Effector memory CD4-positive, alpha-beta T cell (primary cell): ENCODE measurements at regions not wholly inside any gene's neighbourhood (a gene's known extent, or its start where the extent isn't known, plus 50 kb on each side); places are given as distances from the start of the nearest gene placed in this dataset.

Experiments
- DNase-seq, 3 donors: peaks; one replicate each; pipeline ENCODE4 v3.0.0-alpha.2; 2020
- H3K27ac ChIP-seq: 2 replicates; pipeline ENCODE4 v1.7.0; 2013; ENCODE audit warnings: mild to moderate bottlenecking, low read length, moderate library complexity; ENCODE audit not compliant: insufficient read depth, poor library complexity, severe bottlenecking
- H3K27me3 ChIP-seq: replicated peaks from 2 replicates; pipeline ENCODE4 v1.7.0; 2013; ENCODE audit warnings: mild to moderate bottlenecking, low read length; ENCODE audit not compliant: insufficient read depth, control insufficient read depth, poor library complexity, severe bottlenecking
- H3K36me3 ChIP-seq: 2 replicates; pipeline ENCODE4 v1.7.0; 2013; ENCODE audit warnings: mild to moderate bottlenecking, low read length, moderate library complexity; ENCODE audit not compliant: control insufficient read depth, insufficient read depth
- H3K4me1 ChIP-seq: 2 replicates; pipeline ENCODE4 v1.7.0; 2013; ENCODE audit warnings: low read length, mild to moderate bottlenecking; ENCODE audit not compliant: control insufficient read depth, insufficient read depth, poor library complexity, severe bottlenecking
- H3K4me3 ChIP-seq: 2 replicates; pipeline ENCODE4 v1.7.0; 2013; ENCODE audit warnings: low read length, low read depth, mild to moderate bottlenecking; ENCODE audit not compliant: insufficient read depth, poor library complexity, severe bottlenecking
- H3K9me3 ChIP-seq: 2 replicates; pipeline ENCODE4 v1.7.0; 2013; ENCODE audit warnings: mild to moderate bottlenecking, low read length, moderate library complexity; ENCODE audit not compliant: control insufficient read depth

DNA sequence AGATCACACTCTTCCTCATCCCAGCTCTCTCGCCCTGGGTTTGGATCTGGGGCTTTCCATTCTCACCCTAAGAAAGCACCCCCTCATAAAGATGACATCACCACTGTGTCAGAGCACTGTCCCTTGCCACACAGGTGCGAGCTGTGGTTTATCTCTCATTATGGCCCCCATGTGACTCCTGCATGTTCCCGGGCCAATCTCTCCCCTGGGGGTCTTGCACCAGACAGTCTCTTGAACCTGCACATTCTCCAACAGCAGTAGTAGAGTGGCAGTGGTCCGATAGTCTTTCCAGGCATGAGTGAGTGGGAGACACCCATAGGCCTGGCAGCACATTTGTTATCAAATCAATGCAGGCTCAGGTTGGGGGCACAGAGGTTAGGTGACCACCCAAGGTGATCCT is 130.5 kb downstream of the HRH4 start:
- Histone ChIP-seq H3K4me3 (no peak overlapping the region), H3K9me3 (no peaks in the 10 kb centered on the region), H3K27me3 (no peaks in the 10 kb centered on the region), H3K27ac (no peak overlapping the region), H3K36me3 (no peaks in the 10 kb centered on the region), H3K4me1 (no peaks in the 10 kb centered on the region)
- DNase-seq: no peak

DNA sequence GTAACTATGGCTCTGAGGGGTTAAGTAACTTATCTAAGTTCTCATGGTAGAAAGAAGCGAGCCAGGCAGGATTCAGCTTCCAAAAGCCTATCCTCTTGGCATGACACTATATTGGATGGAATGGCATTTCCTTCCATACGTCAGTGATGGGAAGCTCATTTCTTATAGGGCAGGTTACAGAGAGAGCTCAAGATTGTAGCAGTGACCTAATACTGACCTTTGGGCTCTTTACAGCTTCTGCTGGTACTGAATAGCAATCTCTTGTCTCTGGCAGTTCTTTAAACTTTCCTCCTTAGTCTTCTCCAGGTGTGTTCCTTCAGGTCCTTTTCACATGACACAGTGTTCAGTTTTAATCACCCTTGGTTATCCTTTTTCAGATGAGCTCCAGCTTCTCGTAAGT is 133.0 kb downstream of the HRH4 start:
- no peak for DNase-seq

DNA sequence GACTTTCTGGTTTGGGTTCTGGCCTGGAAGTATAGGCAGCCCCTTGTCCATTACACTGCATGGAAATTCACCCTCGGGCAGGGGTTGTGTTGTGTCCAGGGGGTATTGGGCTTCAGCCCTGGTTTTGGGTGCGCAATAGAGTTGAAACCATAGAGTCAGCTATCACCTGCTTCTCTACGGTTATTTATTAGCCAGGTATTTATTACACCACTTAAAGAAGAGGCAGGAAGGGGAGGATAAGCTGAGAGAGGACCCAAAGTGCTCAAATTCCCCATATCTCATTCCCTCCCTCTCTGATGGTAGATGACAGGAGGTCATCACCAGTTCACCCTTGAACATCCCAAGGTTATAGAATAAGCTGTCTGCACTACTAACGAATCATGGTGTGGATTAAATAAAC is 133.4 kb downstream of the HRH4 start:
- no peaks in the 10 kb centered on the region for H3K27me3 ChIP-seq
- no peaks in the 10 kb centered on the region for H3K9me3 ChIP-seq
- no peaks in the 10 kb centered on the region for H3K36me3 ChIP-seq
- no peak for DNase-seq
- H3K27ac ChIP-seq: no peak overlapping the region
- no peaks in the 10 kb centered on the region for H3K4me1 ChIP-seq
- no peak overlapping the region for H3K4me3 ChIP-seq

More for the DNA sequence above, 133.0 kb downstream of the HRH4 start:
- H3K4me3 ChIP-seq: no peak overlapping the region
- no peaks in the 10 kb centered on the region for H3K36me3 ChIP-seq
- no peak overlapping the region for H3K27ac ChIP-seq
- no peaks in the 10 kb centered on the region for H3K9me3 ChIP-seq
- H3K4me1 ChIP-seq: no peaks in the 10 kb centered on the region
- no peaks in the 10 kb centered on the region for H3K27me3 ChIP-seq

DNA sequence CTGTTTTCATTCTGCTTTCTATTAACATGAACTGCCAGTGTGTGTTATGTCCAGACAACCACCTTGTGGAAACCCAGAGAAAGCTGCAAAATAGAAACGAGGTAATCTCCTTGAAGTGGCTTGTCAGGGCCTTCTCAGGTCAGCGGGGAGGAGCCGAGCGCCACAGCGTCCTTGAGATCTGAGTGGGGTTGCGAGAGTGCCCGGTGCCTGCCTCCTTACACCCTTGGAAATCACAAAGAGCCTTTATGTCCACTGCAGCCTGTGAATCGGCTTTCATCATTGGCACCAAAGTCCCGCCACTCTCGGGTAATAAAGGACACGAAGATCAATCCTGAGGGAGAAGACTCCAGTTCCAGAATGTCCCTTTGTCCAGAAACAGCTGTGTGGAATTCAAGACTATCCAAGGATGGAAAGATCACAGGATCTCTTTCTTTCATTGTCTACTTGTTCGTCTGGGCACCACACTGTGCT is 135.2 kb downstream of the HRH4 start:
- no peaks in the 10 kb centered on the region for H3K9me3 ChIP-seq
- no peak overlapping the region for H3K4me3 ChIP-seq
- H3K27me3 ChIP-seq: no peaks in the 10 kb centered on the region
- H3K4me1 ChIP-seq: no peaks in the 10 kb centered on the region
- no peak overlapping the region for H3K27ac ChIP-seq
- H3K36me3 ChIP-seq: no peaks in the 10 kb centered on the region
- no peak for DNase-seq

DNA sequence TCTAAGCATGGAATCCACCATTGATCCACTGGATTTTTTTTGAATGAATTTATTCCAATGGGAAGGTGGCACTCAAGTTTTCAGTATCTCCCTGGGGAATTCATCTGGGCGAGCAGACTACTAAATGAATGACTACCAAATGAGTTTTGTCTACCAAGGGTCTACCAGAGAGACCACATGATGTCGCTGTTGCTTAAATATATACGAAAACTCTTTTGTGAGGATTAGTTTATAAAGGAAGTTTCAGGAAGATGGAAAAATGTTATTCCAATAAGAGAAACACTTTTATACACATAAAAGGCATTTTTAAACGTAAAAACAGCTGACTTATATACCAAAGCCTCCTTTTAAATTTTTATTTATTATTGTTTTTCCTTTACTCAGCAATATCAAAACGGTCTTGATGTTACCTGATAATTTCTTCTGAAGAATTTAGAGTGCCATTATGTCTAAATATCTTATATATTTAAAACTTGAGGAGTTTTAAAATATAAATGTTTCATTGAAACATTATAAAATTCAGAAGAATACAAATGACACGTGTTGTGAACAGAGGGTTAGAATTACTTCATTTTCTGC is 139.7 kb downstream of the HRH4 start:
- DNase-seq: no peak
- Histone ChIP-seq H3K27me3 (no peaks in the 10 kb centered on the region), H3K9me3 (no peaks in the 10 kb centered on the region), H3K4me1 (no peaks in the 10 kb centered on the region), H3K27ac (no peak overlapping the region), H3K4me3 (no peak overlapping the region), H3K36me3 (no peaks in the 10 kb centered on the region)

DNA sequence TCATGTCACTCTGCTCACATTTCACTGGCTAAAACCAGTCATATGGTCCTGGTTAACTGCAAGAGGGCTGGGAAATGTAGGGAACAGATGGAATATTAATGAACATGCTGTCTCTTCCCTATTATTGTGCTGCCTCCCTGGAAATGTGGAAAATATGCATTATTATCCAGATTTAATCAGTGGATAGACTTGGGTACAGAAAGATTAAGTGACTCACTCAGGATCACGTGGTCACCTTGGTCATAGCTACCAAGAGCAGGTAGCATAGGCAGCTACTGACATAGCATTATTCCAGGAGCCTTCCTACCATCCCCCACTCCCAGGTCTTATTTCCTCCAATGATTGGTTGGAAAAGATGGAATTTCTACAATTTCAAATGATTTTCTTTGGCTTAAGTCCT is 141.1 kb downstream of the HRH4 start:
- Histone ChIP-seq H3K4me1 (no peaks in the 10 kb centered on the region), H3K4me3 (no peak overlapping the region), H3K9me3 (no peaks in the 10 kb centered on the region), H3K27me3 (no peaks in the 10 kb centered on the region), H3K36me3 (no peaks in the 10 kb centered on the region), H3K27ac (no peak overlapping the region)
- DNase-seq: no peak

DNA sequence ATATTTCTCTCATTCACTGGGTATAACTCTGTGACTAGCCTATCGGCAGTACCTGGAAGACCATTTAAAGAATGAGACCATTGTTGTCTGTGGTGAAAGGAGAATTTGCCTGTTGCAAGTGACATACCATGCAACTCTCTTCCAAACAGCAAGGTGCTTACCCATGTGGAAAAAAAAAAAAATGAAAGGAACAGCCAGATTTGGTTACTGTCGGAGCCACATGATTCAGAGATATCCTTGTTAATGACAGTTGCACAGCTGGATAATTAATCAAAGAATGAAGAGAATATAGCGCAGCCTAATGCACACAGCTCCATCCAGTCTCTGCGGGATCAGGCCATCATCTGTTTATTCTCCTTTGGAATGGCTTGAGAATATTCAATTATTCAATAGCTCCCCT is 141.8 kb downstream of the HRH4 start:
- no peak for DNase-seq
- no peaks in the 10 kb centered on the region for H3K4me1 ChIP-seq

DNA sequence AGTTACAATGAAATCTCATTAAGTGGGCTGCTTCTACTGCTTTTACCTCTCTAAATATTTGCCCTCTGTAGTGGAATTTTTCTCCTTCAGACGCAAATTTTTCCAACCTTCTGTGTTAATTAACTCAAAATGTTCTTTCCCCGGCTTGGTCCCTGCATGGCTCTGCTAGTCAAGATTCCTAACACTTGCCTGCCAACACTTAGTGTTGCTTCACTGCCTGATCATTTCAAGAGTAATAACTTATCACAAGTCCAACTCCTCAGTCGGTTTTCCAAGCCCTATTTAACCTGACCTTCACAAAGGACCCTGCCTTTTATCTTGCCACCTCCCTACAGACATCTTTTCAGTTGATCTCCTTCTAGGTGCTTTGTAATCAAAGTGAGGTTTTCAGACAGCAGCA is 142.7 kb downstream of the HRH4 start:
- Histone ChIP-seq H3K27ac (no peak overlapping the region), H3K4me1 (no peaks in the 10 kb centered on the region), H3K27me3 (no peaks in the 10 kb centered on the region), H3K4me3 (no peak overlapping the region), H3K36me3 (no peaks in the 10 kb centered on the region), H3K9me3 (no peaks in the 10 kb centered on the region)
- DNase-seq: no peak

More for the DNA sequence above, 141.8 kb downstream of the HRH4 start:
- Histone ChIP-seq H3K27me3 (no peaks in the 10 kb centered on the region), H3K4me3 (no peak overlapping the region), H3K27ac (no peak overlapping the region), H3K9me3 (no peaks in the 10 kb centered on the region), H3K36me3 (no peaks in the 10 kb centered on the region)

DNA sequence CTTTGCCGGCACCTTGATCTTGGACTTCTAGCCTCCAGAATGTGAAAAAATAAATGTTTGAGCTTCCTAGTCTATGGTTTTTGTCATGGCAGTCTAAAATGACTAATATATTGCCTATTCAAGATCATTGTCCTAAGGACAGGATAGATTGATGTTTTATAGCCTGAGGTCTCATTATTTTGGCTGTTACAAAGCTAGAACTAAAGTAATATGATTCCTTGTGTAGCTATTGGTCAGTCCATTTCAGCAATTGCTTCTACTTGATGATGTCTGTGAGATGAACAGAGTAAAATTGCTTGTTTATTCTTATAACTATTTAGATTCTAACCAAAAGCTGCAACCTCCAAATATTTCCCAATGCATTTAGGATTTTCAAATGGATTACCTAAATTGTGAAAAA is 145.0 kb downstream of the HRH4 start:
- Histone ChIP-seq H3K27ac (no peak overlapping the region), H3K36me3 (no peaks in the 10 kb centered on the region), H3K27me3 (no peaks in the 10 kb centered on the region), H3K9me3 (no peaks in the 10 kb centered on the region), H3K4me1 (no peaks in the 10 kb centered on the region), H3K4me3 (no peak overlapping the region)
- DNase-seq: no peak

DNA sequence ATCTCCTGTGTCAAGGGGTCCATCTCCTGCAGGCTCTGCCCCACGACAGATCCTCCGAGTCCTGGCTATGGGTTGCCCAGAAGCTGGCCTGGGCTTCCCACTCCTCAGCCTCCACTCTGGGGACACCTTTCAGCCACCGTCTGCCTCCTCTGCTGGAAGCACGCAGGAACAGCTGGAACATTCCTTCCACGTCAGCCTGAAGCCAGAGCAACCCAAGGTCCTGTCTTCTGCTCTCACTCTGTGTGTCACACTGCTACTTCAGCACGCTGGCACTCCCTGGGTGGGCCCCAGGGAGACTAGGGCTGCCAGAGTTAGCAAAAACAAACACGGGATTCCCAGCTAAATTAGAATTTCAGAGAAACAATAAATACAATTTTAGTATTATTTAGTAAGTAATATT is 148.8 kb downstream of the HRH4 start:
- Histone ChIP-seq H3K4me1 (no peaks in the 10 kb centered on the region), H3K9me3 (no peaks in the 10 kb centered on the region), H3K4me3 (no peak overlapping the region), H3K36me3 (no peaks in the 10 kb centered on the region), H3K27me3 (no peaks in the 10 kb centered on the region), H3K27ac (no peak overlapping the region)
- no peak for DNase-seq
